Stomach (tissue), 4 donors: ENCODE measurements at regions not wholly inside any gene's neighbourhood (a gene's known extent, or its start where the extent isn't known, plus 50 kb on each side); places are given as distances from the start of the nearest gene placed in this dataset.

Experiments used
- CTCF ChIP-seq, 7 experiments: fragments of 450-650 bp in 4 of 7; fragments of 200-600 bp in 3 of 7; sonication (generic) in 3 of 7; IDR thresholded peaks; one replicate each; pipeline ENCODE4 v1.5.1; 2016 to 2019; ENCODE audit warnings: antibody characterized with exemption in 7 of 7, control low read depth in 2 of 7, mild to moderate bottlenecking in 1 of 7
- POLR2A ChIP-seq, 4 donors: fragments of 450-650 bp; IDR thresholded peaks; one replicate each; pipeline ENCODE4 v1.6.1; 2016; ENCODE audit warnings: antibody characterized with exemption in 4 of 4, control low read depth in 2 of 4, mild to moderate bottlenecking in 1 of 4, moderate library complexity in 1 of 4

- TF ChIP-seq CTCF (IDR thresholded peaks at IDR 0.05), result no peak
- TF ChIP-seq POLR2A (IDR thresholded peaks at IDR 0.05), result no peak
These were observed 245.7 kb downstream of the NXPE2 start for GRCh38 chr11:114924042-114924441.
